ENCODE measurements at regions not wholly inside any gene's neighbourhood (a gene's known extent, or its start where the extent isn't known, plus 50 kb on each side); places are given as distances from the start of the nearest gene placed in this dataset.

DNA sequence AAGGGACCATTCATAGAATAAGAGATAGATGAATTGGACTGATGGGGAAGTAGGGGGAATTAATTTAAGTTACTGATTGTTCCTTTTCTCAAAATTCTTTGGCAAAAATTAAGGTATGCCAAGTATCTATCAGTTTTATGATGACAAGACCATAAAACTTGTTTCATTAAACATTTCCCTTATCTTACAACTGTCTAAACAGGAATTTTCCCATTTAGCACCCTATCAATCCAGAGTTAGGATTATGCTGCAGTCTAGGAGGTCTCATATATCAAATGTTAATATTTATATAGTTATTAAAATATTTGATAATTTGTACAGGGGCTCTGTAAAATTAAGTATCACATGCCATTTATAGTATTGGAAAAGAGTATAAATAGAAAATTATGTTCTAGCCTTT, 51.5 kb upstream of the ARID1B start:
- no peak overlapping the region for H3K27ac ChIP-seq
- TF ChIP-seq, protein P1, sequence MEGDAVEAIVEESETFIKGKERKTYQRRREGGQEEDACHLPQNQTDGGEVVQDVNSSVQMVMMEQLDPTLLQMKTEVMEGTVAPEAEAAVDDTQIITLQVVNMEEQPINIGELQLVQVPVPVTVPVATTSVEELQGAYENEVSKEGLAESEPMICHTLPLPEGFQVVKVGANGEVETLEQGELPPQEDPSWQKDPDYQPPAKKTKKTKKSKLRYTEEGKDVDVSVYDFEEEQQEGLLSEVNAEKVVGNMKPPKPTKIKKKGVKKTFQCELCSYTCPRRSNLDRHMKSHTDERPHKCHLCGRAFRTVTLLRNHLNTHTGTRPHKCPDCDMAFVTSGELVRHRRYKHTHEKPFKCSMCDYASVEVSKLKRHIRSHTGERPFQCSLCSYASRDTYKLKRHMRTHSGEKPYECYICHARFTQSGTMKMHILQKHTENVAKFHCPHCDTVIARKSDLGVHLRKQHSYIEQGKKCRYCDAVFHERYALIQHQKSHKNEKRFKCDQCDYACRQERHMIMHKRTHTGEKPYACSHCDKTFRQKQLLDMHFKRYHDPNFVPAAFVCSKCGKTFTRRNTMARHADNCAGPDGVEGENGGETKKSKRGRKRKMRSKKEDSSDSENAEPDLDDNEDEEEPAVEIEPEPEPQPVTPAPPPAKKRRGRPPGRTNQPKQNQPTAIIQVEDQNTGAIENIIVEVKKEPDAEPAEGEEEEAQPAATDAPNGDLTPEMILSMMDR (IDR thresholded peaks at IDR 0.05): no peak
- H3K36me3 ChIP-seq: no peaks in the 10 kb centered on the region
- H3K27me3 ChIP-seq: no peaks in the 10 kb centered on the region
- H3K4me1 ChIP-seq: peaks cover 0 to 12% (median 3%) of the 10 kb centered on the region in 4 donors
- intact Hi-C loops (cut with DNase I): no loop called here
- ATAC-seq (no peak), DNase-seq (no peak)
- no peak overlapping the region for H3K4me3 ChIP-seq
- H3K9me3 ChIP-seq: no peaks in the 10 kb centered on the region

DNA sequence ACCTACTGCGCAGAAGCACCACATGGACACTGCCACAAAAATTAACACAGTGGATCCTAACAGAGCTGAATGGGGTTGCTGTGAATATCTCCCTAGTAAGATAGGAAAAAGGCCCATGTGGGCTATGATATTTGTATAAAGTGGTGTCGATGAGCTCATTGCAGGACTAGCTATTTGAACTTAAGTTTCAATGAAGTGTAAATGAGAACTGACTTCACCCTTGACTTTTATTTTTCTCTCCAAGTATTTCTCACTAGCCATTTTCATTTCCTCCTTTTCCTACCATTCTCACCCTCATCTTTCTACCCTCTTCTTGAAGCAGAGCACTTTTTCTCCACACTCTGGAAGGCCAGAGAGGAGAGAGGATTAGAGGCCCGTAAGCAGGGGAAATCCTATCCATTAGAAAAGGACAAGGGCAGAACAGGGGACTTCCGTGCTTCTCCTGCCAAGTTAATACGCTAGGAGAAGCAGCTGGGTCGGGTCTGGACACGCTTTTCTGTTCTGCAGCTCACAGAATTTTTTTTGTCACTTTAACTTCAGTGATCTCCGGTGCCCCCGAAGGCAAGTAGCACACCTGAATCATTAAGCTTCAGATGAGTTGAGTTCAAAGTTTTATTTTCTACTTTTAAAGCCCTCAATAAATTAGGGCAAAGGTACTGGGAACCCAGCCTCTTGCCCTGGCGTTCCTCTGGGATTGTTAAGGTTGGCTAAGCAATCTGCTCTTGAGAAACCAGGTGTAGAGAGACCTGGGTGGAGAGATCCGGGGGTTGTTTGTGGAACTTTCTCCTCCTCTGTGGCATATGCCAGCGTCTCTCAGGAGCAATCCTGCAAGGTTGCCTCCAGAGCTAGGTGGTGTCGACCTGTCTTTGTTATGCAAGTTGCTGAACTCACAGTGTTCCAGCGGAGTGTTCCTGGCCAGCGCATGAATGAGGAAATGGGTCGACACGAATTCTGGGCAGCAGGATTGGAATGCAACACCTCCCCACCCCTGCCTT, 56.2 kb upstream of the ARID1B start:
- DNase-seq: peak; percentile 58 to 83 (median 70)
- Histone ChIP-seq H3K27ac (peak overlapping the region; percentile 85 to 100 (median 99)), H3K9me3 (no peaks in the 10 kb centered on the region), H3K4me1 (peaks cover 0 to 25% (median 8%) of the 10 kb centered on the region in 4 donors), H3K4me3 (no peak overlapping the region), H3K27me3 (no peaks in the 10 kb centered on the region), H3K36me3 (no peaks in the 10 kb centered on the region)
- intact Hi-C loops (cut with DNase I): no loop called here
- WGBS (ENCODE audit: insufficient coverage, low coverage, low lambda C conversion rate, missing lambda C conversion rate): 24% methylated on average over 14 of the region's 17 CpGs
- ATAC-seq: peak; percentile 56 to 65 (median 62)
- TF ChIP-seq POLR2A (IDR thresholded peaks at IDR 0.05): peak; percentile 57
- TF ChIP-seq, protein P1 (IDR thresholded peaks at IDR 0.05): no peak

DNA sequence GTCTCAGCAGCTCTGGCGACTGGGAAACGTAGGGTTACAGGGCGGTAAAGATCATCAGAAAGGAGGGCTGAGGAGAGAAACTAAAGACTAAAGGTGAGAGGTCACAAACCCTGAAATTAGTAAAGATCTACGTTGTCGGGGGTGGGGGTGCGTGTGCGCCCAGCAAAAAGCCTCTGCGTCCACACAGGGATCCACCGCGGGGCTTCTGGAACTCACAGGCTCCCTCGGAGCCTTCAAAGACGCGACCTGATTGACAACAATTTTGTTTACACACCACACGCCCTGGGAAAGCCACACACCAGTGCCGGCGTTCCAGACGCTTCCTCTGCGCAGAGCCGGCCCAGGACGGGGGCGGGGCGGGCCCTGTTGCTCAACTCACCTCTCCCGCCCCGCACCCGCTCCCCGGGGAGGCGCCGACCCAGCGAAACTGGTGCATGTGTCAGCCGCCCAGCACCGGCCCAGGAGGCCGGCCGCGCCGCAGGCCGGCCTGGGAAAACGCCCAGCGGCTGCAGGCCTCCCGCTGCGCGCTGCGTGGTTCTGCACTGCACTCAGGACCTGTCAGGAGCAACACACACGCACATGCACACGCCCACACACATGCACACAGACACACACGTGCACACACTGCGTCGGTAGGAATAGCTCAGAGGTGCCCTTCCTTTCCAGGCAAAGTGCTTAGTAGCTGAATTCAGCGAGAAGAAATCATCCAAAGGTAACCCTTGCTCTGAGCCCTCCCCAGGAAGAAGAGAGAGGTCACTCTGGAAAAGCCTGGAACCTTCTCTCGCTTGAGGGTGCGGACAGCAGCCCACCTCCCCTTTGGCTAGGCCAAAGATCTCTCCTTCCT, 57.2 kb upstream of the ARID1B start:
- Histone ChIP-seq H3K36me3 (no peaks in the 10 kb centered on the region), H3K4me1 (peaks cover 0 to 25% (median 8%) of the 10 kb centered on the region in 4 donors), H3K4me3 (peak overlapping the region; percentile 5 to 45 (median 43)), H3K27ac (peak overlapping the region; percentile 85 to 100 (median 99)), H3K9me3 (no peaks in the 10 kb centered on the region), H3K27me3 (no peaks in the 10 kb centered on the region)
- intact Hi-C loops (cut with DNase I): no loop called here
- TF ChIP-seq POLR2A (IDR thresholded peaks at IDR 0.05): peak; percentile 79
- TF ChIP-seq, protein P1 (IDR thresholded peaks at IDR 0.05): no peak
- peak; percentile 97 to 98 (median 97) for DNase-seq
- peak; percentile 89 to 96 (median 94) for ATAC-seq
- WGBS (ENCODE audit: insufficient coverage, low coverage, low lambda C conversion rate, missing lambda C conversion rate): 10% methylated on average over 29 of the region's 50 CpGs

DNA sequence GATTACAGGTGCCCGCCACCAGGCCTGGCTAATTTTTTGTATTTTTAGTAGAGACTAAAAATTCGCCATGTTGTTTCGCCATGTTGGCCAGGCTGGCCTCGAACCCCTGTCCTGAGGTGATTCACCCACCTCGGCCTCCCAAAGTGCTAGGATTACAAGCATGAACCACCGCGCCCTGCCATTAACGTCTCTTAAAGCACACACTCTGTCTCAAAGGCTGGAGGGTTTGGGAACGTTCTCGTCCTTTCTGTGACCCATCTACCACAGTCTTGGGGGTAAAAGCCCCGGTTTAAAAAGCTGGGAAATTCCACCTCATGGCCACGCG, 57.8 kb upstream of the ARID1B start:
- ATAC-seq (no peak), DNase-seq (no peak)
- Histone ChIP-seq H3K27ac (peak overlapping the region; percentile 85 to 100 (median 99)), H3K9me3 (no peaks in the 10 kb centered on the region), H3K4me1 (peaks cover 0 to 25% (median 8%) of the 10 kb centered on the region in 4 donors), H3K27me3 (no peaks in the 10 kb centered on the region), H3K36me3 (no peaks in the 10 kb centered on the region), H3K4me3 (peak overlapping the region; percentile 5 to 45 (median 43))
- TF ChIP-seq POLR2A (IDR thresholded peaks at IDR 0.05): no peak
- TF ChIP-seq, protein P1 (IDR thresholded peaks at IDR 0.05): no peak
- intact Hi-C loops (cut with DNase I): no loop called here
- WGBS (ENCODE audit: insufficient coverage, low coverage, low lambda C conversion rate, missing lambda C conversion rate): 48% methylated on average over 10 of the region's 13 CpGs
